GM23338 (cell line): ENCODE measurements at regions not wholly inside any gene's neighbourhood (a gene's known extent, or its start where the extent isn't known, plus 50 kb on each side); places are given as distances from the start of the nearest gene placed in this dataset.

Experiments
- CREB1 ChIP-seq: fragments of 250-450 bp; sonication (Bioruptor Pico); IDR thresholded peaks from 2 replicates; pipeline ENCODE4 v1.5.0; 2020; ENCODE audit warnings: low read depth, mild to moderate bottlenecking, moderate library complexity
- CTCF ChIP-seq, 2 experiments: fragments of 200-600 bp in 1 of 2; sonication (generic) in 1 of 2; conservative IDR thresholded peaks; 2 replicates each; pipeline versions ENCODE4 v1.5.1 to v1.6.1; 2016 to 2017; ENCODE audit warnings: antibody characterized with exemption in 2 of 2, low read depth in 2 of 2, mild to moderate bottlenecking in 2 of 2, moderate library complexity in 1 of 2
- EZH2 ChIP-seq: fragments of 200-600 bp; sonication (generic); IDR thresholded peaks from one replicate; pipeline ENCODE4 v1.8.0; 2017; ENCODE audit warnings: antibody characterized with exemption, mild to moderate bottlenecking, low read depth; ENCODE audit not compliant: unreplicated experiment
- JUNB ChIP-seq: IDR thresholded peaks from one replicate; pipeline ENCODE4 v1.6.1; 2016; ENCODE audit warnings: antibody characterized with exemption; ENCODE audit not compliant: unreplicated experiment
- POLR2AphosphoS5 ChIP-seq: IDR thresholded peaks from 2 replicates; pipeline ENCODE4 v1.6.1; 2016; ENCODE audit warnings: antibody characterized with exemption, low read depth
- STAT1 ChIP-seq: IDR thresholded peaks from one replicate; pipeline ENCODE4 v1.6.1; 2016; ENCODE audit warnings: antibody characterized with exemption; ENCODE audit not compliant: unreplicated experiment
- ZNF114 ChIP-seq: fragments of 250-450 bp; sonication (Bioruptor Pico); IDR thresholded peaks from 2 replicates; pipeline ENCODE4 v1.5.0; 2020; ENCODE audit warnings: mild to moderate bottlenecking, moderate library complexity

- TF ChIP-seq CTCF (conservative IDR thresholded peaks at IDR 0.05; ENCODE audit: low read depth in 2 of 2) (no peak), STAT1 (no peak), POLR2AphosphoS5 (no peak), CREB1 (no peak), JUNB (no peak), EZH2 (no peak), ZNF114 (CRISPR knock-in tag) (no peak)
These were observed 258.5 kb downstream of the HACE1 start for GRCh38 chr6:104601131-104601651.
